ENCODE measurements at regions not wholly inside any gene's neighbourhood (a gene's known extent, or its start where the extent isn't known, plus 50 kb on each side); places are given as distances from the start of the nearest gene placed in this dataset.

DNA sequence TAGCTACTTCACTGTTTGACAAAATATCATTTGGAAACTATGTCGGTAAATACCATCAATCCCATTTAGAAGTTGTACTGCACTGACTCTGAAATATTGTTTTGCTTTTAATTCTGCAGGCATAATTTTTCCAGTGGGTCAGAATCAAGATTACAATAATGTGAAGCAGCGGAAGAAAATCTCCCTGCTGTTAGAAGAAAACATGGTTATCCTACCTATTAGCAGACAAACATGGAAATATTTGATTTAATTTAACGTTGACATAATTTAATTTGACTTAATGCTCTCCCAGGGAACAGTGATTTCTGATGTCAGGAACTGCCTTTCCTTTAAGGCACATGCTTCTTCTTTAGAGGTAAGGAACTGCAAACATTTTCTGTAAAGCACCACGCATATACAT, 634.0 kb downstream of the LTN1 start:
- TF ChIP-seq EZH2 (IDR thresholded peaks at IDR 0.05; ENCODE audit: insufficient read depth, poor library complexity, severe bottlenecking): no peak
- no peak for TF ChIP-seq EZH2phosphoT487 (IDR thresholded peaks at IDR 0.05; ENCODE audit: insufficient read depth, low read depth)

All from GM23248 (cell line).